GM21723 (cell line): ENCODE measurements at regions not wholly inside any gene's neighbourhood (a gene's known extent, or its start where the extent isn't known, plus 50 kb on each side); places are given as distances from the start of the nearest gene placed in this dataset.

Experiments
- ATAC-seq: cut with Tn5 transposase; IDR thresholded peaks from one replicate; pipeline ENCODE4 v1.9.1; 2021; ENCODE audit warnings: mild to moderate bottlenecking, moderate library complexity; ENCODE audit not compliant: unreplicated experiment

DNA sequence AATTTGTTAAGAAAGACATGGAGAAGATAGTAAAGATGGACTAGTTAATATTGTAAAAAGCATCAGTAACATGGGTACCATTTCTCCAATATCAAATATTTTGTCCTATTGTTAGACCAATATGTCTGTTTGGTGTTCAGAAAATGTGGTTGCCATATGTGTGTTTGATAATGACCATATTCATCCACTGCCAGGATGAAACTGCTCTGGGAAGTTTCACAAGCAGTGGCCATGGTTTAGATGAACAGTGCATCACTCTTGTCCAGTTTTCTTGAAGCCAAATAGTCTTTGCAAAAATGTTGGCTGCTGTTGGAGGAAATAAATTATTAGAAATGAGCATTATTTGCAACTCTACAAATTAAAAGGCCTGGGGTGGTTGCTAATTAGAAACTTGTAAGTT, 333.8 kb downstream of the NUF2 start:
- ATAC-seq = no peak

DNA sequence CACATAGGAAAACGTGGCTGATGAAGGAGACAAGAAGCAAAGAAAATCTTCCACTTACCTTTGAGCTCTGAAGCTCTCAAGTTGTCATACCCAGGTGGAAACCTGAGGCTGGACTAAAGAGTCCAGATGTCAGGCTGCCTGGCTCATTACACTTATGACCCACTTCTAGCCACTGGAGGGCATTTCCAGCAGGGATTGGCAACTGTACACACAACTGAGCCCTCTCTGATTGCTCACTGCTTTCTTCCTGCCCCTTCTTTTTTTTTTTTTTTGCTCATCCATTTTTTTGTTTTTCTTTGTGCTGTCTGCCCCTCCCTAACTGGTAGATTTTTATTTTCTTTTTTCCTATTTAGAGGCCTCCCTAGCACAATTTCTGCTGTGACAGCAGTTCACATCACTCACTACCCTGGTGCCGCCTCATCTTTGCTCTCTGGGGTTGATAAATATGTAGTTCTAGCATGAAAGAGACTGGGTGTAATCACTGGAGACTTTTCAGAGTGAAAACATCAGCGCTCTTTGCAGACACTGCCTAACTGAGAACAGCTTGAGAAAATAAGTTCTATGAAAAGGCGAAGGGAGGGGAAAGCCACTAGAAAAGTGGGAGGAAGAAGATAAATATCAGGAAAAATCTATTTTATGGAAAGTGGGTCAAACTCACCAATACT, 334.5 kb downstream of the NUF2 start:
- ATAC-seq = no peak

DNA sequence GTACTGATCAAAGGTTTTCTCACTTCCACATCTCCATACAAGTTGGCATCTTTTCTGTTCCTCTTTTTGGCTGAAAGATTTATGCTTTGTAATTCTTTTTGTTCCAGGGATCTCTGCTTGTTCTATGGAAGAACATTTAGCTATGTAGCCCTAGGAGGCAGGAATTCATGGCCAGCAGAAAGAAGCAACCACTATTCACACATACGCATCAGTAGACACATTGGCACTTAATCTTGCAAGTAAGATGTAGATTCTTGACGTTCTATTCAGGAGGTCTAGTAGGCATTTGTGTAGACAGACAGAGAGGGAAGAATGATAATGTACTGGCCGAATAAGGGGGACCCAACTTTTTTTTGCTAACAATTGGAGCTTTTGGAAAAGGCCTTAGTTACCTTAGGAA, 336.0 kb downstream of the NUF2 start:
- no peak for ATAC-seq

DNA sequence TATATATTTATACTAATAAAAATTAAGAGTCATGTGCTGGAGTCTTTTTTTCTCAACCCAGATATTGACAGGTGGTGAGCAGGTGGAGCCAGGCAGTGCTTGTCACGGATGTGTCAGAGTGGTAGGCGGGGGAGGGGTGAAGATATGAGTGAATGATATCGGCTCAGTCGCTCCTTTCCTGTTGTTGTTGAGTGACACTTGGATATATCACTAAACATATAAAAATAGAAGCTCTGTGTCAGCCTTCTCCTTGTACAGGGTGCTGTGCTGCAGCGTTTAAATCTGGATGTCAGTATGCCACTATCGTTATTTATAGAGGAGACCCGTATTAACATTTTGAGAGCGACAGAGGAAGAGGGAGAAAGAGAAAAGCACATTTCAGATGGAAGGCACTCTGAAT, 339.6 kb downstream of the NUF2 start:
- no peak for ATAC-seq

DNA sequence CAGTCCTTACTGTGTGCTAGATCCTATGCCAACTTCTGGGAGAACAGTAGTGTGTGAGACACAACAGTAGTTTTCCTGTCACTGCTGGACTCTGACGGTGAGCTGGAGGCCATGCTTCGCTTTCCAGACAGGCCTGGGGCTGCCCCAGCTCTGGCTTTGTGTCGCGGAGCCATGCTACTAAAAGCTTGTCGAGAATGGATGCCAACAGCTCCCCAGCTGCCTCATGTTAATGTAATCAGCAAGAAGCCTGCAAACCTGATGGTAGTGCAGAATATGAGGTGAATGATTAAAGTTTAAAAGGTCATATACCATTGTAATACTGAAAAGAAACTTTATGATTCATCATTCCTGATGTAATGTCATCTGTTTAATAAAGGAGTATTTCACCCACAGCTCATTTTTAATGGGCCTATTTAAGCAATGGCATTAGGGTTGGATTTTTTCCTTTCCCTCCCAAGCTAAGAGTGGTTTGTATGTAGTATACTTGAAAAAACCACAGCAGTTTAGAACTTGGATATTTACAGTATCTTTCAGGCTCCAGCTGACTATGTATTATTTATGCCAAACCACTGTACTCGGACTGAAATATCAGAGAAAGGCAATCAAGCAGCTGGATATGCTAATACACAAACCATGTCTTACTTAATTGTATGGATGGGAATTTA, 343.0 kb downstream of the NUF2 start:
- ATAC-seq = no peak

DNA sequence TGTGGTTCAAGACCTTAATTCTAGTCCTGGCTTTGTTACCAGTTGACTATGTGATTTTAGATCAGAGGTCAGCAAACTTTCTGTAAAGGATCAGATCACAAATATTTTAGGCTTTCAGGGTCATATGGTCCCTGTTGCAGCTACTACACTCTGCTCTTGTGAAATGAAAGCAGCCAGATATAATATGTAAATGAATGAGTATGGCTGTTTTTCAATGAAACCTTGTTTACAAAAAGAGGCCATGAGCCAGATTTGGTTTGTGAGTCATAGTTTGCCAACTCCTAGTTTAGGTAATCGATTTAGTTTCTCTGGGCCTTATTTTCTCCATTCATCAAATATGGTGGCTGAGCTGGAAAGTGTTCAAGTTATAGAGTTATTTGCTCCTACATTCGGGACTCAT, 346.7 kb downstream of the NUF2 start:
- no peak for ATAC-seq

DNA sequence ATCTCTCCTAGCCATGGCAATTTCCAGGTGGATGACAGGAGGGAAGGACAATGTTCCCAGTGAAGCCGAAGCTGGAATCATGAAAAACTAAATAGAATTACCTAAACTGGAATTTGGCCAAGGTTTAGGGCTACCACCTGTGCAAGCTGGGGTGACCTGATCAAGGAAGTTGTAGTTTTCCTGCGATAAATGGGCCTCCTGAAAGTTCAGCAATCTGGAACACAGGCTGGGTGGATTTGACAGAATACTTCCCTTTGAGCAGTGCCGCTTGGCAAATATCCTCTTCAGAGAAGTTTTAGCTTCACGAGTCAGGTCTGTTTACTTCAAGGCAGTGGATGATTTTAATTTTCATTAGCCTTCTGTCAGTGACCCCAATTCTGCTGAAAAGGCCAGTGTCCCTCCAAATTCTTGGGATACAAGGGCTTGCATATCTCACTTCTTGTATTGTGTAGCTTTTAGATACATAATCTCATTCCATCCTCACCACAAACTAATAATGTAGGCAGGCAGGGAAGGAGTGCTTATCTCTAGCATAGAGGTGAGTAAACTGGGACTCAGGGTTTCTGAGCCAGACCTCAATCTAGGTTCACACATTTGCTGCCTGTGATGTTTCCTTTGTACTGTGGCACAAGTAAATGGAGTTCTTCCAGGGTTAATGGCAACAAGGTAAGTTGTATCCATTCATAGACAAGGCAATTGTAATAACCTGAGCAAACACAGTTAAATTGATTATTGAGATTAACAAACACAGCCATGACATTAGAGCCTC, 349.4 kb downstream of the NUF2 start:
- no peak for ATAC-seq

DNA sequence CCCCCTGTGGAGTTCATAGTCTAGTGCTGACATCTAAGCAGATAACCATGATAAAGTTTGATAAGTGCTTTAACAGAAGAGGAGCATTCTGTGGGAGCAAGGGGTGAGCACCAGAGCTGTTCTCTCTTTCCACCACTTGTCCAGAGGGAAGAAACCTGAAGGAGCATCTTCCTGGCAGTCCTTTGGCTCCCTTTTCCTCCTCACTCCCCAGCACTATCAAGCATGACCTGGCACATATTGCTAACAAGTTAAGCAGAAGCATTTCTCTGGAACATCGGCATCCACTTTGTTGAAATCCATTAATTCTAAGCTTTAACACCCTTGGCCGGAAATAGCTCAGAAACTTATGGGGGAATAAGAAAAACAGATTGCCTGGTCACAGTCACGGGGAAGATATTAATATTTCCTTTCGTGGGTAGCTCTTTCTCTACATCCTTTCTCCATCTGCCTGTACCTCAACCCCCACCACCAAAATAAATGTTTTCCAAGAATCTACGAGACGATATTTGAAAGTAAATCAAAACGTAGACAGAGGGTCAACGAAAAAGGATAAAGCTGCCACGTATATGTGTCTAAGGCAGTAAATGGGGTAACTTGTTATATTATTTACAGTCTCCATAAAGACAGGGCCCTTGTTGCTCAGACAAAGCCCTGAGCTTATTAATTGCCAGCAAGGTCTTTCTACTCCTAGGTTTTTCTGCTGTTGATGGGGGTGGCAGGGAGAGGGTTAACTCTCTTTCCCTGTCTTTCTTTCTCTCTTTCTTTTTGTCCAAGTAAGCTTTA, 351.4 kb downstream of the NUF2 start:
- ATAC-seq = no peak

DNA sequence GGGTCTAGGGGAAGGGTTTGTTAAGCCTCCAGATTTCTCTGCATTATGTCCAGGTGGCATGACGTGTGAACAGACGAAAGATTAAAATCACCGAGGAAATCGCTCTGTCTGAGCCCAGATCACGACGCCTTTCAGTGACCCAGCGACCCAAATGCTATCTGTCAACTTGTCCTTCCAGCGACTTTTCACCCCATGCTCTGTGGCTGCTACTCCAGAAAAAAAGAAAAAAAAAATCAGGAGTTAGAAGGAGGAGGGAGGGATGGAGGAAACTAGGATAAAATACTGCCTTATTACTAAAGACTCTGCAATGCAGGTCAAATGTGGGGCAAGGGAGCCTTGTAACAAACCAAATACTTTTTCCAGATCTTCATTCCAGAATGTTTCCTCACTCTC, 352.0 kb downstream of the NUF2 start:
- no peak for ATAC-seq

DNA sequence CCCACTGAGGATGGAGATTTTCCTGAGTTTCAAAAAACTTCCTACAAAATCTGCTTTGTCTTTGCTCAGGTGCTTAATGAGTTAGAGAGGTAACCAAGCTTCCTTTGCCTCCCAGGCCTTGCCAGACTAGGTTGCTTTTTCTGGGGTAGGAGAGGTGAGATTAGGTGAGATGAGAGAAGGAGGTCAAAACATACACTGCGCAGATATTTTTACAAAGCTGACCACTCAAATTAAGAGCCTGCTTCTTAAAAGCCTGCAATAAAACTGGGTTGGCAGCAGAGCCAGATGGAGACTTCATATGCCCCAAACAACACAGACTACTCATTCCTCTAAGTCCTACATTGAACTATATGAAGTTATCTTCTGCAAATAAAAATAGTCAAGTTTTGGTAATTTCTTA, 352.5 kb downstream of the NUF2 start:
- ATAC-seq = no peak

DNA sequence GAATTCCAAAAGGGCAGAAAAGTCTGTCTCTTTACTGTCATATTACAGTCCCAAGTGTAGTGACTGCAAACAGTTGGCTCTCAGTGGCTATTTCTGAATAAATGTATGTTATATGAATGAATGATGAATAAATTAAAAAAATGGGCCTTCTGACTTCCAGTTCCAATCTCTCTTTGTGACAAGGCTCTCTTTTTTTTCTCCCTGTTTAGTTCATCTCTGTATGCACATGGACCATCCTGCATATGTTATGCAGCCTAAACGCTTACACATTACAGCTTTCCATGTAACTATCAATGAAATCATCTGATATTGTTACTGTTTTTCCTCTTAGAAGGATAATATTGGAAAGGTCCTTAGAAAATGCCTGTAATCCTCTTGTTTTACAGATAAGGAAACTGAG, 363.0 kb downstream of the NUF2 start:
- no peak for ATAC-seq

DNA sequence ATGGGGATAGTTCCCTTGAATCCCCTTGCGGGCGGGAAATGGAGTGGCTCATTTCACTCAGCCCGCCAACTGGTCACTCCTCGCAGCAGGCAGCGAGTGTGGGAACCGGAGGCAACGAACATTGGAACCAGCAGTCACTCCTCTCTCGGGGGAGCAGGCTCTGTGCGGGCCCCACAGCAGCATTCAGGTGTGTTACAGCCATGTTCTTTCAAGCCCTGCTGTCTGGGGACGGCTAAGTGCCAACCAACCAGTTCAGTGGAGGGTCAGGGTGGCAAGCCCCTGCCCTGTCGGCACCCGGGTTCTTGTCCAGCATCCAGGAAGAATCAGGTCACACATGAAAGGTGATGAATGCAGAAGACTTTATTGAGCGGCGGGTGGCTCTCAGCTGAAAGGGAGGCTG, 370.5 kb downstream of the NUF2 start:
- ATAC-seq = no peak

DNA sequence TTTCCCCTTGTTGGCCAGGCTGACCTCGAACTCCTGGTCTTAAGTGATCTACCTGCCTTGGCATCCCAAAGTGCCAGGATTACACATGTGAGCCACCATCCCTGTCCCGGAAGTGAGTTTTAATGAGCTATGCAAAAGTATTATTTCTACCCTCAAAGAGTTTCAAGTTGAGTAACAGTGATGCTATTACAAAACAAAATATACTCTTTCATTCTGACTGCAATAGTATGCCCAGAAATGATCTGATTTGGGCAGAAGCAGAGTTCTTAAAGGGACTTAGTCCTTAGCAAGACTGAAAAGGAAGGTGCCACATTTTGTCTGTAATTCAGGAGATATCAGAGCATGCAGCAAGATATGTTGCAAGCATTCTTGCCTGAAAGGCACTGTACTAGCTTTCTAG, 375.4 kb downstream of the NUF2 start:
- ATAC-seq = no peak

DNA sequence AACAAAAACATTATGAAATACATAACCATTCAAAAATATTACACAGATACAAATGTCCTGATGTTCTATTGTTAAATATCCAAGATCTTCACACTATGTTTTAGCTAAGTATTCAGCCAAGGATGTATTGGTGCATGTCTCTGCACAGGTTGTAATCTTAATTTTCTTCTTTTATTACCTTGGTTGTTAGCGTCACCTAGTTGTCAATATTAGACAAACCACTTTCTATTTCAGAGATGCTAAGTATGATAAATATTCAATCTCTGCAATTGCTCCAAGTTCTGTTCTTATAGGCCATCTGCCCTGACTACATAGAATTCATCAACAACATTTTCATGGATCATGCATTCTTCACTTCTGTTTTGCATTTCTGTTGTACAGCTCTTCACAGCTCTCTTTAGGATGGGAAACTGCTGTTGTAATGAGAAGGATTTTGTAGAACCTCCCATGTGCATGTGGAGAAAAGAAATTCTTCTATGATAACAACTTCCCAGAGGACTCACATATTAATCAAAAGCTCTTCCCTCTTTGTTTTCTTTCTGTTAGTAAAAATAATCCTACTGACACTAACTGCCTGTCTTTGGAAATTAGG, 380.1 kb downstream of the NUF2 start:
- no peak for ATAC-seq

DNA sequence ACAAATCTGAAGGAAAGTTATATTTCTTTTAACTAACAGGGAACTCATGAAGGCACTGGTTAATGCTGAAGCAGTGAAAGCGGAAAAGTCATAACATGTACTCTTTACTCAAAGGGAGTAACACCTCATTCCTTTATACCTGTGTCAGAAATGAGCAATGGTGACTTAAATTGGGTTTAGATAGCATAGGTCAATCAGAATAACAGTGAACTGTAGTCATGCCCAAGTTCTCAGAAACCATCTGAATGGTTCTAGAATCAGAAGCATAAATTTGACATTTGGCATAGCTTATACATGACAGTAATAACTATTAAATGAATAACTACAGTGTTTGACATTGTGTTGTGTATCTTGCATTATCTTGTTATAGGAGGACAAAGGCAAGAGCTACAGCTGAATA, 382.0 kb downstream of the NUF2 start:
- ATAC-seq = no peak

DNA sequence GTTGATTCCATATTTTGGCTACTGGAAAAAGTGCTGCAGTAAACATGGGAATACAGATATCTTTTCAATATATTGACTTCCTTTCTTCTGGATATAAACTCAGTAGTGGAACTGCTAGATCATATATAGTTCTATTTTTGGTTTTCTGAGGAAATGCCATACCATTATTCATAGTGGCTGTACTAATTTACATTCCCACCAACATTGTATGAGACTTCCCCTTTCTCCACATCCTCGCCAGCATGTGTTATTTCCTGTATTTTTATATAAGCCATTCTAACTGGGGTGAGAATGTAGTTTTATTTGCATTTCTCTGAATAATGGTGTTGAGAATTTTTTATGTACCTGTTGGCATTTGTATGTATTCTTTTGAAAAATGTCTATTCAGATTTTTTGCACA, 385.2 kb downstream of the NUF2 start:
- no peak for ATAC-seq

DNA sequence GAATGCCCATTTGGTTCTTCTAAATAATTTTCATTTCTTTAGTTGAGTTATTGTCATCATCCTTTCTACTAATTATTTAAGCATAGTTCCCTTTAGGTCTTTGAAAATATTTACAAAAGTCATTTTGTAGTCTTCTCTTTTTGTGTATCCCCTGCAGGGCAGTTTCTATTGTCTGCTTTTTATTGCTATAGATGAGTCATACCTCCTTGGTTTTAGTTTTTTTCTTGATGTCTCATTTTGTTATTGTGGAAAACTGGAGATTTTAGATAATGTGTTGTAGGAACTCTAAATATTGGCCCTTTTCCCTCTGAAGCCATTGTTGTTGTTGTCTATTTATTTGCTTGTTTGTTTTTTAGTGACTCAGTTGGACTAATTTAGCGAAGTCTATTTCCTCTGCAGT, 387.9 kb downstream of the NUF2 start:
- no peak for ATAC-seq

DNA sequence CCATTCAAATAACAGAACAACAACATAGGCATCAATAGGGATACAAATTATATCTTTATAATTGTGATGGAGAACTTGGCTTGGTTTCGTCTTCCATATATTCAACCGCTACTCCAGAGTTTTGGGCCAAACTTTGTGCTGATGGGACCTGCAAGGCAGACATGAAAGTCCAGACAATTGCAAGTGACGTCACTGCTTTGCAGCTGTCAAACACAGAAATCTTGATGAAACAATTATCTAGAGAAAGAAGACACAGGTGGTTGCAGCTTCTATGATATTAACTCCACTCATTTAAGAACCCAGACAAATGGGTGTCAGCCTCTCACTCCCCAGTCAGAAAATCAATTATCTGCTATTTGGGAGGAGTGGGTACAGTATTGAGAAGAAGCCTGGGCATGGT, 390.6 kb downstream of the NUF2 start:
- ATAC-seq = no peak

DNA sequence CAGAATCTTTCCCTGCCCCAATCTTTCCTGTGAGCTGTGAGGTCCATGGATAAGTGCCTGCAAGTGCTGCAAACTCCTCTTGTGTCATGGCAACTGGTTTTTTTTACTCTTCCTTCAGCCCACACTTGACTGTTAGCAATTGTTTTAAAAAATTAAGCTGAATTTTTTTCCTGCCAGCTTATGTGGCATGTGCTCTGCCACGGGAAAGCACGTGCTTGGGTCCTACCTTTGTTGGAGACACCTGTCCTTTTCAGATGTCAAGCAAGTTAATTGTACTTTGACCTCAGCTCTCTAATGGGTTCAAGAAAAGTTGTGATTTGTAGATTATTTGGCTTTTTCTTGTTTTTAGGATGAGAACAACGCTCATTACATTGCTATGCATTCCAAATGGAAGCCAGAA, 398.5 kb downstream of the NUF2 start:
- ATAC-seq = no peak

DNA sequence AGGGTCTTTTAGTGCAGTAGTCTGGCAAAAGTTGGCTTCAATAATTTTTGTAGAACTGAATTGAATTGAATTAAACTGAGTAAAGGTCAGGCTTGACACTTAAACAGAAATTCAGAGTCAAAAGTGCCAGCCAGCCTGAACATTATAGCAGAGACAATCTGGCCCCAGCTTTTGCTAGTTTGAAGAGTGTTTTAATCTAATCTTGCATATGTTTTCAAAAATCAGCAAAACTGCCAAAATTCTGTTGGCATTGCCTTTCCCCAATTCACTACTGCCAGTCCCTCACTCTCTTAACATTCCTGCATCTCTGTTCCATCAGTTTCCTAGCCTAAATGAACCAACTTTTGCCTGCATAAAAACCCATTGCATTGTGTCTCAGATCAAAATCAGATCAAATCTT, 403.8 kb downstream of the NUF2 start:
- ATAC-seq = no peak

DNA sequence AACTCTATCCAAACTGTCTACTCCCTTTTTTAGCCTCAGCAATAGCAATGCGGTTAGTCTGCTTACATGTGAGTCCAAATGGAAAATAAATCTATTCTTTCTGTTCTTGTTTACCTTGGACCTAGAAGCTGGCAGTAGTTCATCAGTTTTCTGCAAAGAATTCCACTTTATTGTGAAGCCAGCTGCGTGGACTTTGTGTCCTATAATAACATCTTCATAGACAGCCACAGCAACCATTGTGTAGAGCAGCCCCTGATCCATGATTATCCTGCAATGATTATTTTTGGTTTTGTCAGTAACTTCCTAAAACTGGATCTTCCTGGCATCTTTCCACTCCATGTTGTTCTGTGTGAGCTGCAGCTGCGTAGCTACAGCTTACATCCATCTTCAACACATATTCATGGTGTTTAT, 408.7 kb downstream of the NUF2 start:
- no peak for ATAC-seq
